ENCODE measurements at regions not wholly inside any gene's neighbourhood (a gene's known extent, or its start where the extent isn't known, plus 50 kb on each side); places are given as distances from the start of the nearest gene placed in this dataset.

DNA sequence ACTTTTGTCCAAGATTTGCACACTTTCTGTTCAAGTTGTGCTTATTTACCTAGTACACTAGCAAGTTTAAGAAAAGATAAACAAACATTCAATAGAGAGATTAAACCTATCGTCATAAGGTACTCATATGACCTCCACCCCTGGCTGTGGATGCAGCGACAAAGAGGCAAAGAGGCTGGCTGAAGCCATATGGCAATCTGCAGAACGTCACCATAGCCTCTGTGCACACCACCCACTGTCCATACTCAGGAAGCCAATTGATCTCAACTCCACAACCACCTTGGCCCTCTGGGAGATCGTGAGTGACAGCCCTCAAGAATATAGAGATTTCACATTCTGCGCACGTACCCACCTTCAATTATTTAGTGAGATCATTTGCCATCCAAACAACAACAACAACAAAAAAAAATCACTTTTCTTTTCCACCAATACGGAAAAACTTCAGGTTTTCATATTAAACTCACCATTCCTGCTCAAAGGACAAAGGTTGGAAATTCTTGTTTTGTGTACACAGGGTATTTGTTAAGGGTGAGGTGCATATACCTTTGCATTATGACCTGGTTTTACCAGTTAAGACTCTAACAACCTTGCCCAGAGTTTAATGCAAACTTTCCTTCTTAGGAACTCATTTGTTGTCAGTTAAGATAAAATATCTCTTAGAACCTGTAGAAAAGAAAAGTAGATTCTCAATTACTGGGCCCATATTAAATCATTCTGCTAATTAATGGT, 243.0 kb upstream of the FSTL5 start:
- H3K9me3 ChIP-seq: no peaks in the 10 kb centered on the region
- H3K27ac ChIP-seq: no peak overlapping the region
- no peaks in the 10 kb centered on the region for H3K4me1 ChIP-seq
- TF ChIP-seq, protein P1, sequence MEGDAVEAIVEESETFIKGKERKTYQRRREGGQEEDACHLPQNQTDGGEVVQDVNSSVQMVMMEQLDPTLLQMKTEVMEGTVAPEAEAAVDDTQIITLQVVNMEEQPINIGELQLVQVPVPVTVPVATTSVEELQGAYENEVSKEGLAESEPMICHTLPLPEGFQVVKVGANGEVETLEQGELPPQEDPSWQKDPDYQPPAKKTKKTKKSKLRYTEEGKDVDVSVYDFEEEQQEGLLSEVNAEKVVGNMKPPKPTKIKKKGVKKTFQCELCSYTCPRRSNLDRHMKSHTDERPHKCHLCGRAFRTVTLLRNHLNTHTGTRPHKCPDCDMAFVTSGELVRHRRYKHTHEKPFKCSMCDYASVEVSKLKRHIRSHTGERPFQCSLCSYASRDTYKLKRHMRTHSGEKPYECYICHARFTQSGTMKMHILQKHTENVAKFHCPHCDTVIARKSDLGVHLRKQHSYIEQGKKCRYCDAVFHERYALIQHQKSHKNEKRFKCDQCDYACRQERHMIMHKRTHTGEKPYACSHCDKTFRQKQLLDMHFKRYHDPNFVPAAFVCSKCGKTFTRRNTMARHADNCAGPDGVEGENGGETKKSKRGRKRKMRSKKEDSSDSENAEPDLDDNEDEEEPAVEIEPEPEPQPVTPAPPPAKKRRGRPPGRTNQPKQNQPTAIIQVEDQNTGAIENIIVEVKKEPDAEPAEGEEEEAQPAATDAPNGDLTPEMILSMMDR (IDR thresholded peaks at IDR 0.05): no peak
- TF ChIP-seq POLR2AphosphoS5 (IDR thresholded peaks at IDR 0.05) (no peak), POLR2A (IDR thresholded peaks at IDR 0.05) (no peak), EP300 (IDR thresholded peaks at IDR 0.05) (no peak)
- 84% methylated on average over 7 of the region's 7 CpGs for WGBS
- H3K27me3 ChIP-seq: no peaks in the 10 kb centered on the region
- H3K4me3 ChIP-seq: no peak overlapping the region
- no peak for DNase-seq (ENCODE audit: low spot score in 2 of 2)
- no peaks in the 10 kb centered on the region for H3K36me3 ChIP-seq

DNA sequence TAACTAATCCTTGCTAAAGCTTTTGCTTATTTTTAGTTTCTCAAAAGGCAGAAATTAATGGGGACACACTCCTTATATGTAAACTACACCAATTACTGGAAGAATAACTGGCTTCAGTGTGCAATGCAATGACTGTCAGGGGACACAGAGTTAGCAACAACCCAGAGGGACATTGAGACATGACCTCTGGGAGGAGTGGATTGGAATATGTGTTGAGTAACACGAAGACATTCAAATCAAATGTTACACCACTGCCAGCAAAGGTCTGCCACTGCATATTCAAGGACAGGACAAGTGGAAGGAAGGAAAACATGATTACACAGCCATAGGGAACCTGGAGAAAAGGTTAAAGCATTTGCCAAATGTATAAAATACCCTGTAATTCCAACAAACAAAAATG, 240.1 kb upstream of the FSTL5 start:
- no peak overlapping the region for H3K4me3 ChIP-seq
- H3K27me3 ChIP-seq: no peaks in the 10 kb centered on the region
- H3K4me1 ChIP-seq: no peaks in the 10 kb centered on the region
- no peak for TF ChIP-seq EP300 (IDR thresholded peaks at IDR 0.05)
- TF ChIP-seq, protein P1 (IDR thresholded peaks at IDR 0.05): no peak
- TF ChIP-seq POLR2A (IDR thresholded peaks at IDR 0.05): no peak
- no peak for TF ChIP-seq POLR2AphosphoS5 (IDR thresholded peaks at IDR 0.05)
- no peaks in the 10 kb centered on the region for H3K9me3 ChIP-seq
- no peaks in the 10 kb centered on the region for H3K36me3 ChIP-seq
- no peak for DNase-seq (ENCODE audit: low spot score in 2 of 2)
- no peak overlapping the region for H3K27ac ChIP-seq
- 43% methylated on average over 1 of the region's 1 CpG for WGBS

DNA sequence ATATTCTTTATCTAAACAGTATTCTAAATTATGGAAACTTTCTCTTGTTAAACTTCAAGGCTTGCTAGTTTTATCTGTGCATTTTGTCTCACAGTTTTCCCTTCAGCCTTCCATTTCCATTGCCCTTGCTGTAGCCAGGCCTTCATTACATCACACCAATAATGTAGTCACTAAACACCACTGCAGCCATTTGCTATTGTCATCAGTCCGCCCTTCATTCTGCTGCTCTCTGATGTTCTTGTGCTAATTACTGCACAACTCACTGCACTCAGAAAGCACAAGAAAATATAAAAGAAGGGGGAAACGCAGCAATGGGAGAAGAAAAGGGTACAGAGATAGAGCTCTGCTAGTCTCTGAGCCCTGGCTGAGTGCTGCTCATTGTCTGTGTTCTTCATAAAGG, 239.6 kb upstream of the FSTL5 start:
- DNase-seq (ENCODE audit: low spot score in 2 of 2): no peak
- TF ChIP-seq EP300 (IDR thresholded peaks at IDR 0.05) (no peak), POLR2AphosphoS5 (IDR thresholded peaks at IDR 0.05) (no peak), POLR2A (IDR thresholded peaks at IDR 0.05) (no peak)
- TF ChIP-seq, protein P1 (IDR thresholded peaks at IDR 0.05): no peak
- Histone ChIP-seq H3K36me3 (no peaks in the 10 kb centered on the region), H3K27me3 (no peaks in the 10 kb centered on the region), H3K9me3 (no peaks in the 10 kb centered on the region), H3K27ac (no peak overlapping the region), H3K4me1 (no peaks in the 10 kb centered on the region), H3K4me3 (no peak overlapping the region)
- 71% methylated on average over 2 of the region's 2 CpGs for WGBS

DNA sequence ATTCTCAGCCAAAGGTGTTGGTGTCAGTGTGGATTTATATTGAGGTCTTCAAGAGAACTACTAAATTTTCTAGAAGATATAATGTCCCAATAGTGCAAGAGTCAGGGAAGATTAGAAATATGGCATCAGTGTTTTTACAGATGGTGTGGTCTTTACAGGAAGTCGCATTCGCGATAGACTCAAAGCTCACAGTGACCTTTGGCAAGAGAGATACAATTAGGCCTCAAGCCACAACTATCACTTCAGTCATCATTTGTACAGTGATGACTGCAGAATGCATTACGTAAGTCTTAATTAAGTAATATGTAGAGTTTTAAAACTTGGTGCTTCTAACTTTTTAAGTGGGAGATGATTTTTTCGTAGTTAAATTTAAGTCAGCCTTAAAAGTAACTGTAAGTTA, 237.2 kb upstream of the FSTL5 start:
- no peaks in the 10 kb centered on the region for H3K4me1 ChIP-seq
- no peaks in the 10 kb centered on the region for H3K27me3 ChIP-seq
- DNase-seq (ENCODE audit: low spot score in 2 of 2): no peak
- no peaks in the 10 kb centered on the region for H3K36me3 ChIP-seq
- no peak overlapping the region for H3K27ac ChIP-seq
- H3K4me3 ChIP-seq: no peak overlapping the region
- H3K9me3 ChIP-seq: no peaks in the 10 kb centered on the region
- WGBS: 78% methylated on average over 5 of the region's 5 CpGs
- TF ChIP-seq POLR2A (IDR thresholded peaks at IDR 0.05) (no peak), POLR2AphosphoS5 (IDR thresholded peaks at IDR 0.05) (no peak)

DNA sequence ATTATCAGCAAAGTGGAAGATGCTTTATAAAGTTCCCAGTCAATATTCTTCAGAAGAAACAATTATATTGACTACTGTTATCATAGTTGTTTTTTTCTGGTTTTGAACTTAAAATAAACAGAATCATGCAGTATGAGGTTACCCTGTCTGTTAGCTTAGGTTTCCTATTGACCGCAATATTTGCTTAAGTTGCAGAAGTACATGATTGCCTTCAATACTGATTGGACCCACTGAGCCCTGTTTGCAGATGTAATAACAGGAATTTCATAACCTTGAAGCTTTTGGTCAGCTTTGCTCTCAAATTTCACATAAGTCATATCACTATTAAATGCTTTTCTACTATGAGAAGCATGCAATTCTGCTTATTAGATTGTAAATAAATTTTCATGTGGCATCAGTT, 229.1 kb upstream of the FSTL5 start:
- Histone ChIP-seq H3K36me3 (no peaks in the 10 kb centered on the region), H3K9me3 (no peaks in the 10 kb centered on the region), H3K27me3 (no peaks in the 10 kb centered on the region), H3K4me1 (no peaks in the 10 kb centered on the region), H3K27ac (no peak overlapping the region), H3K4me3 (no peak overlapping the region)
- DNase-seq (ENCODE audit: low spot score in 2 of 2): no peak
- WGBS: 92% methylated on average over 1 of the region's 1 CpG
- no peak for TF ChIP-seq EP300 (IDR thresholded peaks at IDR 0.05)
- TF ChIP-seq POLR2A (IDR thresholded peaks at IDR 0.05): no peak
- TF ChIP-seq, protein P1 (IDR thresholded peaks at IDR 0.05): no peak

DNA sequence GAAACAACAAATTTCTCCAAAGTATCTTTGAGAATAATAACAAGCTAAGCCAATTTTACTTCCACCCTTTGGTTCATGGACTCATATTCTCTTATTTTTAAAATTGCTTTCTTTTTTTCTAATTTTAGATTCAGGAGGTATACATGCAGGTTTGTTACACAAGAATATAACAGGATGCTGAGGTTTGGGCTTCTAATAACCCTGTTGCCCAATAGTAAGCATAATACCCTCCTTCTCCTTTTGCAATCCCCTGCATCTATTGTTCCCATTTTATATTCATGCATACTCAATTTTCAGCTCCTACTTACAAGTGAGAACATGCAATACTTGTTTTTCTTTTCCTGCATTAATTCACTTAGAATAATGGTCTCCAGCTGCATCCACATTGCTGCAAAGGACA, 202.3 kb upstream of the FSTL5 start:
- H3K36me3 ChIP-seq: no peaks in the 10 kb centered on the region
- no peaks in the 10 kb centered on the region for H3K9me3 ChIP-seq
- H3K4me3 ChIP-seq: no peak overlapping the region
- no peak overlapping the region for H3K27ac ChIP-seq
- H3K4me1 ChIP-seq: no peaks in the 10 kb centered on the region
- no peaks in the 10 kb centered on the region for H3K27me3 ChIP-seq
- TF ChIP-seq POLR2AphosphoS5 (IDR thresholded peaks at IDR 0.05): no peak
- no peak for TF ChIP-seq POLR2A (IDR thresholded peaks at IDR 0.05)
- TF ChIP-seq, protein P1 (IDR thresholded peaks at IDR 0.05): no peak
- TF ChIP-seq EP300 (IDR thresholded peaks at IDR 0.05): no peak
- DNase-seq (ENCODE audit: low spot score in 2 of 2): no peak
